GM21367 (cell line): ENCODE measurements at regions not wholly inside any gene's neighbourhood (a gene's known extent, or its start where the extent isn't known, plus 50 kb on each side); places are given as distances from the start of the nearest gene placed in this dataset.

Experiments used
- ATAC-seq: cut with Tn5 transposase; IDR thresholded peaks from one replicate; pipeline ENCODE4 v1.9.1; 2021; ENCODE audit not compliant: unreplicated experiment

- ATAC-seq = no peak
Measured at GRCh38 chr6:19032591-19033295, 645.6 kb downstream of the RNF144B start.

- no peak for ATAC-seq
Measured at GRCh38 chr6:19033683-19034082, 646.5 kb downstream of the RNF144B start.

- ATAC-seq = no peak
Measured at GRCh38 chr6:19034986-19035385, 647.8 kb downstream of the RNF144B start.

- no peak for ATAC-seq
Measured at GRCh38 chr6:19035461-19036195, 648.5 kb downstream of the RNF144B start.

- ATAC-seq = no peak
Measured at GRCh38 chr6:19036196-19036555, 649.0 kb downstream of the RNF144B start.

- ATAC-seq = no peak
Measured at GRCh38 chr6:19037607-19038006, 650.5 kb downstream of the RNF144B start.

- no peak for ATAC-seq
Measured at GRCh38 chr6:19039287-19039686, 652.1 kb downstream of the RNF144B start.

GRCh38 chr6:19041906-19042305 is 654.8 kb downstream of the RNF144B start:
- no peak for ATAC-seq

- ATAC-seq = no peak
Measured at GRCh38 chr6:19042420-19042819, 655.3 kb downstream of the RNF144B start.

- ATAC-seq = no peak
Measured at GRCh38 chr6:19050765-19051164, 663.6 kb downstream of the RNF144B start.

- no peak for ATAC-seq
Measured at GRCh38 chr6:19052219-19052618, 665.1 kb downstream of the RNF144B start.

- ATAC-seq = no peak
Measured at GRCh38 chr6:19059102-19059501, 672.0 kb downstream of the RNF144B start.

GRCh38 chr6:19067165-19067564 is 680.0 kb downstream of the RNF144B start:
- no peak for ATAC-seq

GRCh38 chr6:19070520-19070919 is 683.4 kb downstream of the RNF144B start:
- no peak for ATAC-seq

- no peak for ATAC-seq
Measured at GRCh38 chr6:19083801-19084200, 696.7 kb downstream of the RNF144B start.

- ATAC-seq = no peak
Measured at GRCh38 chr6:19086480-19086879, 699.3 kb downstream of the RNF144B start.

GRCh38 chr6:19087296-19087695 is 700.1 kb downstream of the RNF144B start:
- ATAC-seq = no peak

- no peak for ATAC-seq
Measured at GRCh38 chr6:19087897-19088296, 700.7 kb downstream of the RNF144B start.

- ATAC-seq = no peak
Measured at GRCh38 chr6:19100752-19101151, 713.6 kb downstream of the RNF144B start.

- no peak for ATAC-seq
Measured at GRCh38 chr6:19102936-19103335, 715.8 kb downstream of the RNF144B start.

GRCh38 chr6:19107468-19107867 is 720.3 kb downstream of the RNF144B start:
- ATAC-seq = no peak

GRCh38 chr6:19121521-19121920 is 715.6 kb upstream of the ID4 start:
- ATAC-seq = no peak

- no peak for ATAC-seq
Measured at GRCh38 chr6:19127081-19127480, 710.1 kb upstream of the ID4 start.
